ENCODE measurements at regions not wholly inside any gene's neighbourhood (a gene's known extent, or its start where the extent isn't known, plus 50 kb on each side); places are given as distances from the start of the nearest gene placed in this dataset.

DNA sequence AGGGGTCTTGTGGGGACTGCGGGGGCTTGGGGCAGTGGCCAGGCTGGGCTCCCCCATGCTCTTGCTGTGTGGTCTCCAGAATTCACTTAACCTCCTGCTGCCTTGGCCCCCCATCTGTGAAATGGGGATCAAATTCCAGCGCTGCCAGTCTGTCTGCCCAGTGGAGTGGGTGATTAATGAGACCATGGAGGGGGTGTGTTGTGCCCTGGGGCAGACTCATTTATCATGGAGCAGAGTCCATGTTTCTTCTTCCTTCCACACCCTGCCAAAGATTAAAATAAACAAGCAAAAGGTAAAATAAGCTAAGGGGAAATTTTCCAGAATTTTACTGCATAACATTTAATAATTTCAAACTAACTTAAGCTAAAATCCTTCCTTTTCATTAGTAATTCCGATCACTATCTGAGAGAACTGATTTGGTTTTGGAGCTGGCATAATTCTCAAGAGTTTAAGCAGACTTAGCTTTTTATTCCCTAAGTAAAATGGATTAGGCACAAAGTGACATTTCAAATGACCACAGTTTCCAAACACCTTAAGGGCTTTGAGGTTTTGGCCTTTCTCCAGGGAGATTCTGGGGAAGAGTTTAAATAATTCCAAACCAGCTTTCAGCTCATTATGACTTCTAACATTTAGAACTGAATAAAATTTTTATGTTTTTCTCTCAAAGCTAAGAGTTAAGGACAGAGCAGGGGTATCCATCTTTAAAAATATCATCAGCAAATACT, 211.9 kb downstream of the CXCL12 start:
- DNase-seq = no peak
- Histone ChIP-seq H3K9me3 (replicated peaks in 1 of 2; ENCODE audit: control insufficient read depth in 1 of 2, insufficient read depth in 1 of 2, low read length in 2 of 2) (no peaks in the 10 kb centered on the region), H3K4me1 (ENCODE audit: control insufficient read depth in 1 of 2, insufficient read depth in 2 of 2, low read length in 2 of 2) (no peaks in the 10 kb centered on the region), H3K79me2 (ENCODE audit: insufficient read depth, low read length) (no peaks in the 10 kb centered on the region), H3K36me3 (replicated peaks in 1 of 2; ENCODE audit: control insufficient read depth in 1 of 2, insufficient read depth in 2 of 2, low read length in 2 of 2) (no peaks in the 10 kb centered on the region), H3K27me3 (ENCODE audit: control insufficient read depth in 2 of 2, insufficient read depth in 2 of 2, low read length in 2 of 2) (no peaks in the 10 kb centered on the region), H4K20me1 (ENCODE audit: insufficient read depth, low read length) (no peaks in the 10 kb centered on the region), H2AFZ (ENCODE audit: insufficient read depth, low read depth, low read length, poor library complexity, severe bottlenecking) (no peak overlapping the region), H3K4me3 (replicated peaks in 1 of 3; ENCODE audit: low read depth in 2 of 3, low read length in 3 of 3) (no peak overlapping the region), H3K27ac (ENCODE audit: low read depth in 1 of 2, low read length in 2 of 2) (no peak overlapping the region), H3K4me2 (replicated peaks; ENCODE audit: extremely low read depth, low read length, poor library complexity, severe bottlenecking) (no peak overlapping the region), H3K9ac (ENCODE audit: insufficient read depth, low read length, poor library complexity, severe bottlenecking) (no peak overlapping the region)
- Mint-ChIP-seq H3K27me3 (ENCODE audit: low read depth in 3 of 3) (peaks cover 0 to 6% (median 5%) of the 10 kb centered on the region in 3 donors), H3K4me1 (no peaks in the 10 kb centered on the region), H3K9me3 (peaks cover 0 to 1% (median 0%) of the 10 kb centered on the region in 7 donors), H3K27ac (no peak overlapping the region), H3K4me3 (no peak overlapping the region), H3K36me3 (no peaks in the 10 kb centered on the region)
- intact Hi-C loops (cut with micrococcal nuclease) = no loop called here
- WGBS (ENCODE audit: insufficient coverage) = no CpG with 5 or more reads among the region's 3 CpGs
- TF ChIP-seq CTCF (IDR thresholded peaks at IDR 0.05) = no peak

DNA sequence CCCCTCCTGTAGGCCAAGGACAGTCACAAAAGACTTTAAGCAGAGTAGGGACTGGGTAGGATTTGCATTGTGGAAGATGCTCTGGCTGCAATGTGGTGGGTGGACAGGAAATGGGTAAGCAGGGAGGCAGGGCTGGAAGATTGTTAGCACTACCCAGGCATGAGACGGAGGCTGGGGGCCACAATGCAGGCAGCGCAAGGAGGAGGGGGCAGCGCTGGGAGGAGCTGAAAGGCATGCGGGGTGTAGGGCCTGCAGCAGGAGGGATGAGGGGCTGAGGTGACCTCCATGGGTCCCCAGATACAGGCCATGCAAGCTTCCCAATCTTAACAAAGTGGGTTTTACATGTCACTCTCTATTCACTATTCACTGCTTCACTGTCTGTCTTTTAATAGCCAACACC, 213.1 kb downstream of the CXCL12 start:
- H3K4me3 ChIP-seq (replicated peaks in 1 of 3; ENCODE audit: low read depth in 2 of 3, low read length in 3 of 3) = no peak overlapping the region
- H2AFZ ChIP-seq (ENCODE audit: insufficient read depth, low read depth, low read length, poor library complexity, severe bottlenecking) = no peak overlapping the region
- Mint-ChIP-seq H3K4me1 (no peaks in the 10 kb centered on the region), H3K36me3 (no peaks in the 10 kb centered on the region), H3K27me3 (ENCODE audit: low read depth in 3 of 3) (peaks cover 1 to 6% (median 5%) of the 10 kb centered on the region in 3 donors), H3K27ac (peak overlapping the region in 1 of 7 donors; percentile 71), H3K9me3 (peaks cover 0 to 2% (median 0%) of the 10 kb centered on the region in 7 donors), H3K4me3 (no peak overlapping the region)
- TF ChIP-seq CTCF (IDR thresholded peaks at IDR 0.05) = no peak
- H3K36me3 ChIP-seq (replicated peaks in 1 of 2; ENCODE audit: control insufficient read depth in 1 of 2, insufficient read depth in 2 of 2, low read length in 2 of 2) = no peaks in the 10 kb centered on the region
- no peak overlapping the region for H3K4me2 ChIP-seq (replicated peaks; ENCODE audit: extremely low read depth, low read length, poor library complexity, severe bottlenecking)
- no peaks in the 10 kb centered on the region for H3K9me3 ChIP-seq (replicated peaks in 1 of 2; ENCODE audit: control insufficient read depth in 1 of 2, insufficient read depth in 1 of 2, low read length in 2 of 2)
- no peaks in the 10 kb centered on the region for H3K27me3 ChIP-seq (ENCODE audit: control insufficient read depth in 2 of 2, insufficient read depth in 2 of 2, low read length in 2 of 2)
- H4K20me1 ChIP-seq (ENCODE audit: insufficient read depth, low read length) = no peaks in the 10 kb centered on the region
- 100% methylated on average over 3 of the region's 4 CpGs for WGBS (ENCODE audit: insufficient coverage)
- no peak overlapping the region for H3K27ac ChIP-seq (ENCODE audit: low read depth in 1 of 2, low read length in 2 of 2)
- intact Hi-C loops (cut with micrococcal nuclease) = no loop called here
- DNase-seq = no peak
- no peaks in the 10 kb centered on the region for H3K4me1 ChIP-seq (ENCODE audit: control insufficient read depth in 1 of 2, insufficient read depth in 2 of 2, low read length in 2 of 2)
- H3K9ac ChIP-seq (ENCODE audit: insufficient read depth, low read length, poor library complexity, severe bottlenecking) = no peak overlapping the region
- no peaks in the 10 kb centered on the region for H3K79me2 ChIP-seq (ENCODE audit: insufficient read depth, low read length)
